OCI-LY7 (cell line): ENCODE measurements at regions not wholly inside any gene's neighbourhood (a gene's known extent, or its start where the extent isn't known, plus 50 kb on each side); places are given as distances from the start of the nearest gene placed in this dataset.

ENCODE experiments used
- CTCF ChIP-seq: fragments of 200-600 bp; sonication (generic); conservative IDR thresholded peaks from 2 replicates; pipeline ENCODE4 v1.5.1; 2014; ENCODE audit warnings: mild to moderate bottlenecking, antibody characterized with exemption, low read length, moderate library complexity, mixed read lengths
- EZH2phosphoT487 ChIP-seq: fragments of 200-600 bp; sonication (generic); IDR thresholded peaks from 2 replicates; pipeline ENCODE4 v1.6.1; 2018; ENCODE audit warnings: low read depth, borderline replicate concordance, mild to moderate bottlenecking, mixed run types, antibody characterized with exemption, low read length, moderate library complexity, mixed read lengths

DNA sequence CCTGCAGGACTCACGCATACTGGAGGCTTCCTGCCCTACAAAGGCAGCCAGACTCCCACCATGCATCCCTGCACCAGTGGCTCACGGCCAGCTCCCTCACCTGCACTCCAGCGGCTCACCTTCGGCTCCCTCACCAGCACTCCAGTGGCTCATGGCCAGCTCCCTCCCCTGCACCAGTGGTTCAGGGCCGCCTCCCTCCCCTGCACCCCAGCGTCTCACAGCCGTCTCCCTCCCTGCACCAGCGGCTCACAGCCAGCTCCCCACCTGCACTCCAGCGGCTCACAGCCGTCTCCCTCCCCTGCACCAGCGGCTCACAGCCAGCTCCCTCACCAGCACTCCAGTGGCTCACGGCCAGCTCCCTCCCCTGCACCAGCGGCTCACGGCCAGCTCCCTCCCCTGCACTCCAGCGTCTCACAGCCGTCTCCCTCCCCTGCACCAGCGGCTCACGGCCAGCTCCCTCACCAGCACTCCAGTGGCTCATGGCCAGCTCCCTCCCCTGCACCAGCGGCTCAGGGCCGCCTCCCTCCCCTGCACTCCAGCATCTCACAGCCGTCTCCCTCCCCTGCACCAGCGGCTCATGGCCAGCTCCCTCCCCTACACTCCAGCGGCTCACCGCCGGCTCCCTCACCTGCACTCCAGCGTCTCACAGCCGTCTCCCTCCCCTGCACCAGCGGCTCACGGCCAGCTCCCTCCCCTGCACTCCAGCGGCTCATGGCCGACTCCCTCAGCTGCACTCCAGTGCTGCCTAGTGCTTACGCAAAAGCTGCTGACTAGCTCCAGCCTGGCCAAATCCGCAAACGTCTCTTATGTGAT lies 324.5 kb downstream of the NPHP4 start:
- no peak for TF ChIP-seq EZH2phosphoT487
- TF ChIP-seq CTCF = no peak
